Stimulated activated naive CD4-positive, alpha-beta T cell treated with Interleukin-2 at 50 U/mL for 16 hours (primary cell): ENCODE measurements at regions not wholly inside any gene's neighbourhood (a gene's known extent, or its start where the extent isn't known, plus 50 kb on each side); places are given as distances from the start of the nearest gene placed in this dataset.
"Not testable (repeated sequence)": the region's sequence is repeated elsewhere in the genome, so short reads cannot be mapped to it uniquely, and the experiment has no call there.

Source experiments
- DNase-seq: peaks from one replicate; lab custom pipeline; 2025; lab: John Stamatoyannopoulos, UW

DNA sequence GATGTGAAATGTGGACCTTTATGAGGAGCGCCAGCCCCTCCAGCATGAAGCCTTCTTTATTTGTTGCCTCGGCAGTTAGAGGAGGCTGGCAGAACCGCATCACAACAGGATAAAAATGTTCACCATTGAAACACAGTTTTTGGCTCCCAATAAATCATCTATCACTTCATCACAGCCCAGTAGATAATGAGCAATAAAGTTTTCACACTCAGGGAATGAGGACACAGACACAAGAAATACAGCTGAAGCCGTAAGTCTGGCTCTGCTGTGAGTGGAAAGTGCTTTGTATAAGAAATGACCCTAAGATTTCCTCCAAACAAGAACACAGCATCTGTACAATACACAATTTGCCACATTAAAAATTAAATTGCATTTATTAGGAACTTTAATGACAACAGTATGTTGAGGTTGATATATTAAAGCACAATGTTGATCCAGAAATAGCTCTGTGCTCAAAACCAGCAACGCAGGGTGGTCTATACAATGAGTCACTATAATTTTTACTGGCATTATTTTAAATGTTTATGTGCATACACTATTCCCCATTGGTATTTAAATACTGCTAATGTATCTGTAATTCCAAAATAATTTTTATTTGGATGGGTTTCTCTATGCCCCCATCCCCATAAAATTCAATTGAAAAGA is 301.8 kb upstream of the MGMT start:
- no peak for DNase-seq

DNA sequence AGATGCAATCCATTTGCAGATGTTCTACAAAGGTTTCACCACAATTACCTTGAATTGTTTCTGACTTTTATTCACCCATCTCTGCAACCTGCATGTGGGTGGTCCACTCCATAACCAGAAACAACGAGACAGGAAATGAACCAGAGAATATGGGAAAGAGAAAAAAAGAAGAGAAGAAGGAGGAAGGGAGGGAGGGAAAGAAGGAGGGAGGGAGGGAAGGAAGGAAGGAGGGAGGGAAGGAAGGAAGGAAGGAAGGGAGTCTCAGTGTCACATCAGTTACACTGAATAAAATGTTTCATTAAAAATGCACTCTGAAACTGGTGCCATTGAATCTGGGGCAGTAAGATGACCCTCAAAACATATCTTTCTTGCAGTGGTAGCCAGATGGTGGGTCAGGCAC is 301.3 kb upstream of the MGMT start:
- no peak for DNase-seq

DNA sequence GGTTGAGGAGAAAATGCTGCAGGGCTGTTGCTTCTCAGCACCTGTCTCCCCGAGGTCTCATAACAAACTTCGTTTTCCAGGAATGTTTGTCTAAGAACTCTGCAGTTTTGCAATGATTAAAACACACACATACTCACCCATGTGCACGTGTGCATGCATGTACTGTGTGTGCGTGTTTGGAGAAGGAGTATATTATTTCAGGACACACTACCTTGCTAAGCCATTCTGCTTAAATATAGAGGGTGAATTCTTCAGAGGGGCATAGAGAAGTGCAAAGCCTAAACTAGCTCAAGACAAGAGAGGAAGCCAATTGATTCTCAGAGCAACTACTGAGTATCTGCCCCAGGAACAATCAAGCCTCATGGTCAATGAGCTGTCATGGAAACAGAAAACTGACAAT is 298.4 kb upstream of the MGMT start:
- DNase-seq, result no peak

DNA sequence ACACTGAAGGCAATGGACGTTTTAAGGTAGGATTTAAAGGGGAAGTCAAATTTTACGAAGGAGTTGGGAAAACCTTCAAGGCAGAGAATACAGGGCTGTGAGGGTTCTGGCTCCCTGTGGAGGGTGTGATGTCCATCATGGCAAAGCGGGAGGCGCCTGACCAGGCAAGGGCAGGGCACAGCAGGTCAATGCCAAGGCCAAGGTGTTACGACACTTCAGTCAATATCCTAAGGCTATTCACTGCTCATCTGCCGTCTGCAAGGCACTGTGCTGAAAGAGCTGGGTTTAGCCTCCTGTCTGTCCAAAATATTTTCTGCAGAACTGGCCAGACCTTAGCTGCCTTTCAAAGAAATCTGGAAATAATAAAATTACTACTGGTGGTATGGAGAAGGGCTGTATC is 297.9 kb upstream of the MGMT start:
- DNase-seq, result no peak

DNA sequence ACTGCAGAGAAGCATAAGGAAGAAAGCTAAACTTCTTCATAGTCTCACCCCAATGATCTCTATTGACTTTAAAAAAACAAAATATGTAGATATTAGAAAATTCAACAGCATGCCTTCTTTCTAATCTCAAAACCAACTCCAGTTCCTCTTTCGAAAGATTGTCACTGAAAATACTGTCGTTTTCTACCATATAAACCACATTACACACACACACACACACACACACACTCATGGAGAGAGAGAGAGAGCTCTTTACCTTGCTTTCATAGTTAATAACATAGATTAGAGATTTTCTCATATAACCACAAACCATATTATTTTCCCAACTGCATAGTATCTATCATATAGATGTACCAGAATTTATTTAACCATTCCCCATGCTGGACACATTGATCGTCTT is 296.2 kb upstream of the MGMT start:
- DNase-seq, result no peak

DNA sequence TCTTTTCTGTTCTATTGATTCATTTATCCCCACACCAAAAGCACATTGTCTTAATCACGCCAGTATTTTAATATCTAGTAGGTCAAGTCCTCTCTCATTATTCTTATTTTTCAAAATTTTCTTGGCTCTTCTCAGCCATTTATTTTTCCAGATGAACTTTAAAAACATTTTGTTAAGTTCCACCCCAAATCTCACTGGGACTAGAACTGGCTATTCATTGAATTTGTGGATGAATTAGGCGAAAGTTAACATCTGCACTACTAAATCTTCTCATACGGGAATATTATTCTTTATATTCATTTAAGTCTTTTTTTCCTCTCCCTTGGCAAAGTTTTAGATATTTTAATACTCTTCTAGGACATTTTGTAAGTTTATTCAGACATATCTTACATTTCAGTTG is 295.2 kb upstream of the MGMT start:
- no peak for DNase-seq

DNA sequence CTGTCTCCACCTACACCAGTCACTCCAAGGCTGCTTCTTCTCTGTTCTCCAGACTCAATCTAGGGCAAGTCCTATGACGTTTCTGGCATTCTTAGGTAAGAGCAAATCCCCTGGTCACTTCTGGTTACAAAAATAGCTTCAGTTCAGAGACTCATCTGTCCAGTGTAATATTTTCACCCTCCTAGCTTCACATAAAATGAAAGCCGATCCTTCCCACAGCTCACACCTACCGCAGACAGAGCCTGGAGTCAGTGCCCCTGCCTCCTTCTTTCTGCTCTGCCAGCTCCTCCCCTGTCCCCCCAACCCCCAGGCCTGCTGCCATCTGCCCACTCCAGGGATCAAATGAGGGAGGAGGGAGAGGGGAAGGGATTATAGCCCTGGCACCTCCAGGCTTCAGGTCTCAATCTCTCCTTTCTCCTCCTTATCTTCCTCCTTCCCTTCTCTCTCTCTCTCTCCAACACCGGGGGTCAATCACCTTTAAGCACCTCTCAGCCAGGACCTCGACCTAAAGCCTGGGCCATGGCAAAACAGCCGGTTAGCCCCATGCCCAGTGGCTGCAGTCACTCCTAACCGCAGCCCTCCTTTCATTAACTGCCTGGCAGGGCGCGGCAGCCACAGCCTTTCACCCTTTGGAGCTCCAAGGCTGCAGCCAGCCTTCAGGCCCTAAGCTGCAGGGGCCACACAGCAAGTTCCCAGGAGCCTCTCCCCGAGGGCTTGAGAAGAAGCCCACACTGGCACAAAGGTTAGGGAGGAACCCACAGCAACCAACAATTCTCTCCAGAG is 292.6 kb upstream of the MGMT start:
- no peak for DNase-seq

DNA sequence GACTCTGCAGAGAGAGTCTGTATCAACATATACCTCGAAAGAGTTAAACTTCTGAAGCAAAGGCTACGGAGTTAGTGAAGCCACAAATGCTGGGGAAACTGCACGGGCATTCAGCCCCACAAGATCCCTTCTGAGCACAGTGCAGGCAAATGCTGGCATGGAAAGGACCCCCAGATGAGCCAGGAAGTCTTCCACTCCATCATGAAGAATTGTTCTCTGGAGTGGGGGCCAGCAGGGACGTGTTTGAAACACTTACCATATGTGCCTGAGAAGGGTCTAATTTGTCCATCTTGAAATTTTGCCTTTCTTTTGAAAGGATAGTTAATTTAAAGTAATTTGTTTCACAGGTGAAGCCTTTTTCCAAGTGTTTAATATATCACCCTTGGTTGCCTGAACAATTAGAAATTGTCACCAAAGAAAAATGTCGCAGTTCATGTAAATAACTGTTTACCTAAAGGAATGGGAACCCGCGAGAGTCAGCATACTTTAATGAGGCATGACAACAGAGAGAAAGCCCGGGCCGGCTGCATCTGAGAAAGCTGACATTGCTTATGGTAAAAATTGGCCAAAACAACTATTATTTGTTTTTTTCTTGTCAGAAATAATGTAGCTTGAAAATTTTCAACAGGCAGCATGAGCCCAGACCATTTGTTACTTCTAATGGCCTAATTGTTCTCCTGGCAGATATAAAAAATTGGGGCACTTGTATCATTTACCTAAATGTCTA is 287.6 kb upstream of the MGMT start:
- no peak for DNase-seq

DNA sequence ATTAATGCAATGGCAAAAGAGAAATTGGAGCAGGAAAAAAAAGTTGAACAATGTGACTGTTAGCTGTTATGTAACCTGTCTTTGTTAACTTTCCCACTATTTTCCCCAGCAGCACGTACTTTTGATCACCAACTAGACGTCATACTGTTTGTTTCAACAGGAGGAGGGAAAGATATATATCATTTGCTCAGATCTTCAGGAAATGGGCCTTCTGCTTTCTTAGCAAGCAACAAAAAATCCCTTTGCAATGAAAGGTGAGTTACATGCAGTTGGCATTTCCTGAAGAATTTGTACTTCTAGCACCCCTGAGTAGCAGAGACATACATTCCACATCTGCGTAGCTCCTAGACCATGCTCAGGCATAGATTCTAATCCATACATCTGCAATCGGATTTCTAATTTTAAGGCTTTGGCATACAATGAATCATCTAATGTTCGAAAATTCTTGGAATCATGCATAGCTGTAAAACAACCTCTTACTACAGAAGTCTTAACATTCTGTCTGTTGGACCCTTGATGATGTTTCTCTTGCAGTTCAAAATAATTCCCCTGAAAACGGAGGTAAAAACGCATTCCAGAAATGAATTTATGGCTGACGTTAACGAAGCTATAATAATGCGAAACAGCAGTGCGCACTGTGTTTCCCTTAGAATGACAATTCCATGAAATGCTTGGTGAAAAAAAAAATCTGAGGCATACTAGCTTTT is 286.9 kb upstream of the MGMT start:
- DNase-seq, result no peak

DNA sequence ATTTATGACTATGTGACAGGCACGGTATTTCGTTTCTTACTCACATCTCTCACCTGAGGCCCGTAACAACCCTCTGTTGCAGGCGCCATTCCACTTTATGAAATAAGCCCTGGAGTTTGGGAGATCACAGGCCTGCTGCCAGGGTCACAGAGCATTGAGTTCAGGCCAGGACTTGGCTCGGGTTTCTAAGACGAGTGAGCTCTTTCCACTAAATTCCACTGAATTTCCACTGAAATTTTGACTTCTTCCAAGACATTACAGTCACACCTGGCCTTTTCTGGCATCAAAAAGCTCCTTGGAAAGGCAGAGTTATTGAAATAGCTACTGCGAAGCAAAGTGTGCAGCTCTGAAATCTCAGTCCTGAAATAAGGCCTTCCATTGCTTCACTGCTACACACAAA is 282.8 kb upstream of the MGMT start:
- DNase-seq, result no peak

DNA sequence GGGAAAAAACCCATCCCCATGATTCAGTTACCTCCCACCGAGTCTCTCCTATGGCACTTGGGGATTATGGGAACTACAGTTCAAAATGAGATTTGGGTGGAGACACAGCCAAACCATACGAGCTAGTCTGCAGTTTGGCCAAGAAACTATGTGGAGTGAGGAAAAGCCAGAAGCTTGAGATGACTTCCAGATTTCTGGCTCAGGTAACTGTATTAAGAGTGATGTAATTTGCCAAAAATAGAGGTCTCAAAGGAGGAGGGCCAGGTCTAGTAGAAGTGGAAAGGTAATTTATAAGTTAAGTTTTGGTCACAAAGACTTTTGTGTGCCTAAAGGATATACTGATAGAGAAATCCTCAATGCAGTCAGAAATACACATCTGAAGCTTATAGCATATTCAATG is 279.7 kb upstream of the MGMT start:
- DNase-seq, result no peak

DNA sequence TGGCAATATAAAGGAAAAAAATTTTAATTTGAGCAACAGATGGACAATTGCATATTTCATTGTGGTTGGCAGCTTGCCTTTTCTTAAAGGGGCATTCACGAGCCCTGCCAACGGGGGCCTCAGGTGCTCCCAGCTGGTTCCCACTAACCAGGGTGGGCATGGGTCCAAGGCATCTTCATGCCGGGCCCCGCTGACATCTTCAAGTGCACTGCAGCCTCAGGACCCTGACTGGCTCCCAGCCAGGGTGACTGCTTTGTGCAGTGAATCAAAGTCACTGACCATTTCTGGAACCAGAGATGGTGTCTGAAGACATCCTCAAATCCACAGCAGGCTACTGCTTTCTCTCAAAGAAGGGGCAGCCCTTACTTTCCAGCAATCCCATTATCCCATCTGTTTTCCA is 275.2 kb upstream of the MGMT start:
- DNase-seq, result no peak

DNA sequence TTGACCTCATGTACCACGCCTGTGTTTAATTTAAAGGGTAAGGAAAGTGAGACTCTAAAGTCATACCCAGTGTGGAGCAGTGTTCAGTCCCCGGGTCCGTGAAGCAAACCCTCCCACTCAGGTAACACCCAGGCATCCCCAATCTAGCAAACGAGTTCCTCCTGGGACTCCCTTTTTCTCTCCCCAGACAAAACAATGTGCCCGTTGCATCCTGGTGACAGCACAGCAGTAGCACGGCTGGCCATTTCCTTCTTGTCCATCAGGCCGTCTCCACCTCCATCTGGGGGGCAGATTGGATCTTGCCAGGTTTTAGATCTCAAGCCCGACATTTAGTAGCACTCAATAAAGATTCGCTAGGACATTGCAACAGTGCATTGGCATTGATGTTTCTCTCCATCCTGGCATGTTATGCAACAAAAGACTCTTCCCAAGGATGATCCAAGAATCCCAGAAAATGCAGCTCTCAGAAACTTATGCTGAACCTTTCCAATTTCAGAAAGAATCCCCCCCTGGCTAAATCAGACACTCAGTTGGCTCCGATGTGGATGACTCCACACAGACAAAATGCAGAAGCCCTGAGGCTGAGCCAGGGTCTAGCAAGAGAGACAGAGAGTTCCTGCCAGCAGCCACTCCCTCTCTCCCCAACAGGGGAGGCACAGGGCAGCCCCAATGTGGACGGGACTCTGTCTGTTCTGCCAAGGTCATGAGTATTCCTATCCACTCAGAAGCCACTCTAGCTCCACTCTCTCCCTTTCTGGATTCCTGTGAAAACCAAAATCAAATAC is 274.5 kb upstream of the MGMT start:
- no peak for DNase-seq

DNA sequence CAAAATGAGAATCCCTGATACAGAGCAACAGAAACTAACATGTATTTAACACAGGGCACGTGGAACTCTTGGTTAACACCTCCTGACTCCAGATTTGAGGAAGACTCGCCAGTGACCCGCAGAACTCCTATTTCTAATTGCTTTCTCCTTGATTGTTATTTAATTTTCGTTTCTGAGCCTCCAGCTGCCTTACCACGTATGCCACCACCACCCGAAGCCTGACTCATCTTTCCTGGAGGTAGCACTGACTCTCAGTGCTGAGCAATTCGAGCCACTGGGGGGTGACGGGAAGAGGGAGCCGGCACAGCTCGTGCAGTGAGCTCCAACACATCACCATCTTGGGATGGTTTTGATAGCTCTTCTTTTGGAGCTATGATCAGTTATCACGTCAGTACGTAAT is 273.9 kb upstream of the MGMT start:
- no peak for DNase-seq

DNA sequence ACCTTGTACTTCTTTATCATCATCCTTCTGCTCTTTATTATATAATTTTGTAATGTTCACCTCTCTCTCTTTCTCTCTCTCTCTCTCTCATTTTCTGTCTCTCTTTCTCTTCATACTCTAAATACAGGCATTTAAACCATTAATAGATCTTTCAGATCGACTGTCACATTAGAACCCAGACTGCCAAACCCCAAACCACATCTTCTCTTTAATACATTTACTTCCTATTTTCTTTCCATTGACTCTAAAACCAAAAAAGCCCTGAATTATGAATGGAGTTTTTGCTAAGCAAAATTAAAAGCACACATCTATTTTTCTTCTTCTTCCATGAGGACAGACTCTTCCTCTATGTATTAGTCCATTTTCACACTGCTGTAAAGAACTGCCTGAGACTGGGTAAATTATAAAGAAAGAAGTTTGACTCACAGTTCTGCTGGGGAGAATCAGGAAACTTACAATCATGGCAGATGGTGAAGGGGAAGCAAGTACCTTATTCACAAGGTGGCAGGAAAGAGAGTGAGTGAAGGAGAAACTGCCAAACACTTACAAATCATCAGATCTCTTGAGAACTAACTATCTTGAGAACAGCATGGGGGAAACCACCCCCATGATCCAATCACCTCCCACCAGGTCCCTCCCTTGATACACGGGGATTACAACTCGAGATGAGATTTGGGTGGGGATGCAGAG is 272.7 kb upstream of the MGMT start:
- DNase-seq, result no peak

DNA sequence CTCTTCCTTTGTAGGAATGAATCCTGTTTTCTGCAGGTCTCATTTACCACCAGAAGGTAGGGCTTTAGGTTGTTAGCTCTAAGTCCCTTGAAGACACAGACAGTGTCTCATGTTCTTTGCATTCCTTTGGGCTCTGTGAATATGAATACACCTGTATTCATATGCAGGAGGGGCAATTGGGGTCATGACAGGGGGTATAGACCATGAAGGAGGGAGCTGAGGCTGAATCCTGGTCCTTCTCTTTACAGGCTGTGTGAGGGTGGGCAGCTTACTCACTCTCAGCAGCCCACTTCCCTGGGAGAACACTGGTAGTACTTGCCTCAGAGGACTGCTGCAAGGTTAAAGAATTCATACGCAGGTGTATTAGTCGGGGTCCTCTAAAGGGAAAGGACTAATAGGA is 267.2 kb upstream of the MGMT start:
- no peak for DNase-seq

DNA sequence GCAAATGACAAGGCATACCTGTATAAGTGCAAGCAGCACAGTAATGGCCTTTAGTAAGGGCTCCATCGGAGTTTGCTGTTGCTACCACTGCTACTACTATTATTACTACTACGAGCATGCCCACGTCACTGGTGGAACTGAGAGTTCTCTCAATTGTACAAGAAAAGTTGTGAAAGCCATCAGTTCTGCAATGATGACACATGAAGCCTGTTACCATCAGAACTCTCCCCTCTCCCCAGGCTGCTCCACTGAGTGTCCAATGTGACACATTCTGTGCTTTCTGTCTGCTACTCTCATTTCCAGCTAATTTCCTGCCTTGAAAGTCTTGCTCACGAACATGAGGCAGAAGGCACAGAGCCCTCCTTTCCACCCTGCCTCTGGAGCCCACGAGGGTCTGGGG is 263.2 kb upstream of the MGMT start:
- DNase-seq, result no peak

DNA sequence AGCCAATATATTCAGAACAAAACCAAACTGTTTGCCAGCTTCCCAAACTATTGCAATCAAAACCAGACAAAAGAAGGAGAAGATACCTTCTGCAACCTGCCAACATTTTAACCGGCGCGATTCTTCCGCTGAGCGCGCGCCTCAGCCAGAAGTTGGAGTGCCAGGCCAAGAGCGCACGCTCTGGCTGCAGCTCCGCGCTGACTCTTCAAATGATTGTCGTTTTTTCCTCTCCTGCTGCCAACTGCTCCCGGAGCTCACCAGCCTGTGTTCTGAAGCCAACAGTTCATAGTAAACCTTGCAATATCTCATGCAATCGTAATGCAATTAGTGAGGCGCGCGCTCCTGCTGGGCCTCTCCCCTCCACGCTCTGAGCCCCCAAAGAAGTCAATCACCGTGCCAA is 259.7 kb upstream of the MGMT start:
- no peak for DNase-seq

DNA sequence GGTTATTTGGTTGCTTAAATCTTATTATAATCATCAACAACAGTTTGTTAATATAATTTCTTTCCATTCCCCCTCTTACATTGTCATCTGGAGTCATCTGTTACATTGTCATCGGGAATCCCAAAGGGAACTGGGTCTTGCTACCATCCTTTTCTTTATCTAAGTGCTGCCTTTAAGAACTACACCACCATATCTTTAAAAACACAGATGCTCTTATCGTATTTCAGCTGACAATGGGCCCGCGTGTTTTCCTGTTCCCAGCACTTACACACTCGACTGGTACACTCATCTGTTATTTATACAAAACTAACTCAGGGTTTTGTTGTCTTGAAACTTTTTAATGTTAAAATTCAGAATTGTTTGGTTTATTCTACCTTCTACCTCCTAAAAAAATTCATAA is 256.2 kb upstream of the MGMT start:
- DNase-seq, result no peak

DNA sequence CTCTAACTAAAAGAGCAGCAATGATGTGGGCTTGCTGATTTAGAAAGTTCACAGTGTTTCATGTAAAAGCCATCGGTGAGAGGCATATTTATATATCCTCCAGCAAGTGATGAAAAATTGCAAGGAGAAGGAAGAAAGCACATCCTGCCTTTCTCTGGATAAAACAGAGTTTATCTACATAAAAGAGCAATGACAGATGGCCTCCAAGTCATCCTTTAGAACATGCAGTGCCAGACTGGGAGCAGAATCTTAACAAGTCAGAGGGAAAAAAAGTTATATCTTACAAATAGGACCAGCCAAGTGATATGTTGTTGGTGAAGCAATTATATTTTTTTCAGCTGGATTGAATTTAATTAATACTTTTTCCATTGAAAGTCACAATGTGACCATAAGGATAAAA is 253.8 kb upstream of the MGMT start:
- no peak for DNase-seq

DNA sequence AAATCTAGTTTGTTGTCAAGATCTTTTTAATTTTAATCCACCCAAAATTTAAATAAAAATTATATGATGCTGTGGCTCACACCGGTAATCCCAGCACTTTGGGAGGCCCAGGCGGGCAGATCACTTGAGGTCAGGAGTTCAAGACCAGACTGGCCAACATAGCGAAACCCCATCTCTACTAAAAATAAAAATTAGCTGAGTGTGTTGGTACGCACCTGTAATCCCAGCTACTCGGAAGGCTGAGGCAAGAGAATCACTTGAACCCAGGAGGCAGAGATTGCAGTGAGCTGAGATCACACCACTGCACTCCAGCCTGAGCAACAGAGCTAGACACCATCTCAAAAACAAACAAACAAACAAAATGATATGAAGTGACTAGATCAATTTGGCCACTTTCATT is 253.0 kb upstream of the MGMT start:
- DNase-seq, result not testable (repeated sequence)
